HL-60 (cell line): ENCODE measurements at regions not wholly inside any gene's neighbourhood (a gene's known extent, or its start where the extent isn't known, plus 50 kb on each side); places are given as distances from the start of the nearest gene placed in this dataset.

Source experiments
- DNase-seq, 2 experiments: peaks; one replicate each; pipeline ENCODE4 v3.0.0-alpha.2; 2010 to 2020; ENCODE audit warnings: low read depth in 1 of 2, low spot score in 1 of 2
- H3K27ac ChIP-seq: fragments of 250-450 bp; sonication (Bioruptor Pico); replicated peaks from 2 replicates; pipeline ENCODE4 v1.5.1; 2020; ENCODE audit warnings: mild to moderate bottlenecking, moderate library complexity
- H3K27me3 ChIP-seq: fragments of 250-450 bp; sonication (Bioruptor Pico); 2 replicates; pipeline ENCODE4 v1.5.1; 2021; ENCODE audit warnings: mild to moderate bottlenecking, moderate library complexity; ENCODE audit not compliant: insufficient read depth, poor library complexity, severe bottlenecking
- H3K4me3 ChIP-seq: replicated peaks from 2 replicates; pipeline ENCODE4 v1.5.1; 2011; ENCODE audit warnings: mild to moderate bottlenecking, control low read depth, low read length; ENCODE audit not compliant: insufficient read depth
- CTCF ChIP-seq: IDR thresholded peaks from one replicate; pipeline ENCODE4 v1.5.1; 2011; ENCODE audit warnings: low read length, control low read depth, inconsistent platforms; ENCODE audit not compliant: insufficient read depth
- GABPA ChIP-seq: IDR thresholded peaks from 2 replicates; pipeline ENCODE4 v1.6.1; 2012; ENCODE audit warnings: low read depth
- POLR2AphosphoS5 ChIP-seq: IDR thresholded peaks from 2 replicates; pipeline ENCODE4 v1.6.1; 2012; ENCODE audit warnings: low read depth
- REST ChIP-seq: IDR thresholded peaks from 2 replicates; pipeline ENCODE4 v1.6.1; 2012; ENCODE audit warnings: low read depth; ENCODE audit not compliant: insufficient replicate concordance
- SPI1 ChIP-seq: IDR thresholded peaks from 2 replicates; pipeline ENCODE4 v1.6.1; 2012; ENCODE audit warnings: low read depth, mild to moderate bottlenecking, borderline replicate concordance

GRCh38 chr1:217363319-217363718 is 267.6 kb downstream of the GPATCH2 start:
- TF ChIP-seq POLR2AphosphoS5, result no peak
- no peak for TF ChIP-seq SPI1
- no peak for TF ChIP-seq GABPA
- TF ChIP-seq REST, result no peak
- TF ChIP-seq CTCF, result no peak
- no peak for DNase-seq
- Histone ChIP-seq H3K4me3 (no peak overlapping the region), H3K27me3 (no peaks in the 10 kb centered on the region), H3K27ac (no peak overlapping the region)

GRCh38 chr1:217360510-217360909 is 270.4 kb downstream of the GPATCH2 start:
- DNase-seq, result no peak
- Histone ChIP-seq H3K4me3 (no peak overlapping the region), H3K27ac (no peak overlapping the region), H3K27me3 (no peaks in the 10 kb centered on the region)
- TF ChIP-seq POLR2AphosphoS5, result no peak
- no peak for TF ChIP-seq GABPA
- TF ChIP-seq SPI1, result no peak

- no peak for DNase-seq
- Histone ChIP-seq H3K27ac (no peak overlapping the region), H3K4me3 (no peak overlapping the region), H3K27me3 (no peaks in the 10 kb centered on the region)
- no peak for TF ChIP-seq CTCF
- TF ChIP-seq POLR2AphosphoS5, result no peak
- no peak for TF ChIP-seq REST
- TF ChIP-seq SPI1, result no peak
- no peak for TF ChIP-seq GABPA
These were observed 276.0 kb downstream of the GPATCH2 start for GRCh38 chr1:217354895-217355294.

GRCh38 chr1:217348960-217349664 is 281.8 kb downstream of the GPATCH2 start:
- no peak for DNase-seq
- Histone ChIP-seq H3K4me3 (no peak overlapping the region), H3K27me3 (no peaks in the 10 kb centered on the region), H3K27ac (no peak overlapping the region)
- no peak for TF ChIP-seq REST
- TF ChIP-seq SPI1, result no peak
- TF ChIP-seq POLR2AphosphoS5, result no peak
- TF ChIP-seq CTCF, result no peak
